ENCODE measurements at regions not wholly inside any gene's neighbourhood (a gene's known extent, or its start where the extent isn't known, plus 50 kb on each side); places are given as distances from the start of the nearest gene placed in this dataset.

DNA sequence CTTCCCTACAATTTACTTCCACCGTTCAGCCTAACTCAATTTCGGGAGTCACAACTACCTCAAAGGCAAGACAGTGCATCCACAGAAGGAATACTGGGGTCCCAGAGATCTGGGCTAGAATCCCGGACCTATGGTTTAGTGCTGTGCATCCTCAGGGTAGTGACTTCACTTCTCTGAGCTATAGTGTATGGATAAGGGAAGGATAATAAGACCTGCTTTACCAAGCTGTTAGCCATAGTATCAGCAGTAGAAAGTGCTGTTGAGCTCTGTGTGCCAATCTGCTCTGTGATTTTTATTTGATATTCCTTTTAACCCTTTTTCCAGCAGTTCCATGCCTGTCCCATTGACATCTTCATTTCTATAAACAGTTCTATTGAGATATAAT, 1044.3 kb downstream of the BCL11B start:
- DNase-seq (ENCODE audit: low spot score): no peak

DNA sequence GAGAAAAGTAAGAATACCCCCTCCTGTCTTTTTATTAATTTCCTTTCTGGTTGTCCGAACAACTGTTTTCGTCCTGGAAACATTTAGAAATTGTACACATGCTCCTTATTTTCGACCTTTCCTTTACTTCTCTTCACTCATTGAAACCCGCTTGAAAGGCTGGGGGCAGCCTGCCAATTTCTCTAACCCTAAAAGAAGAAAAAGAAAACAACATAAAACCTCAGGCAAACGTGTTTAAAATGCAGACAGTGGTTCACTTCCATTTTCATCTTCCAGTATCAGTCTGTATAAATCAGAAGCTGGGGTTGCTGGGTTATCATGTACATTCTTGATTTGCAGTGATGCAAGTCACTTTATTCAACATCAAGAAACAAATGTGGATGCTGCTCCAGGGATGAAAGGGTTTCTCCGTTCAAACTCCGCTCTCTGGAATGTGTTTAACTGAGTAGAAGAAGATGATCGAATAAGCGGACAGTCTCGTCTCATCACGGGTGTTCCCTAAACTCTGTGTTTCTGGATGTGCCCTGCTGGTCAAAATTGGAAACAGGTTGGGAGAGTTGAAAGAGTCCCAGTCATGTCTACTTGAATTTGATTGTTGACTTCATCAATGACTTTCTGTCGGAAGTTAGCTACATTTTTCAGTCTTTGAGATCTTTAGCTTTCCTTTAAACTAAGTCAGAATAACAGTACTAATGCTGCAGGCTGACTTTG, 1042.2 kb downstream of the BCL11B start:
- DNase-seq (ENCODE audit: low spot score): no peak

- no peak for DNase-seq (ENCODE audit: low spot score)
These were observed 1041.6 kb downstream of the BCL11B start for GRCh38 chr14:98230411-98230810.

- DNase-seq (ENCODE audit: low spot score): no peak
These were observed 1040.8 kb downstream of the BCL11B start for GRCh38 chr14:98231210-98231609.

GRCh38 chr14:98233656-98234055, 1038.3 kb downstream of the BCL11B start:
- no peak for DNase-seq (ENCODE audit: low spot score)

- DNase-seq (ENCODE audit: low spot score): no peak
These were observed 1037.8 kb downstream of the BCL11B start for GRCh38 chr14:98234208-98234607.

DNA sequence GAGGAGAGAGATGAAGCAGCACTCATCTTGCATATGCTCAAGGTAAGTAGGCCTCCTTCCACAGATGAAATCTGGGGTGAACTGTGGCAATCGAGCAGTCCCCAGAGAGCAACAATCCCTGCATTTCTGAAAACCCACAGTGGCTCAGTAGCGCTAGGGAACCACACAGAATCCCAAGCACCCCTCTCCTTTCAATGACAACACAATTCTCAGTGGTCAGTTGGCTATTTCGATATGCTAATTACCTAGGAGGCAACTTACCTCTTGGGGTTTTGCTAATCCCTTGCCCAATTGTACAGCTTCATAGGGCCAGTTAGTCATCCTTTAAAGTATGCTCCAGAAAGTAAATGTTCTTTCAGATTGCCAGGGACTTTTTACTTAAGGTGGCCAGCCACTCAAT, 1035.7 kb downstream of the BCL11B start:
- no peak for DNase-seq (ENCODE audit: low spot score)

- DNase-seq (ENCODE audit: low spot score): no peak
These were observed 1034.1 kb downstream of the BCL11B start for GRCh38 chr14:98237939-98238338.

DNA sequence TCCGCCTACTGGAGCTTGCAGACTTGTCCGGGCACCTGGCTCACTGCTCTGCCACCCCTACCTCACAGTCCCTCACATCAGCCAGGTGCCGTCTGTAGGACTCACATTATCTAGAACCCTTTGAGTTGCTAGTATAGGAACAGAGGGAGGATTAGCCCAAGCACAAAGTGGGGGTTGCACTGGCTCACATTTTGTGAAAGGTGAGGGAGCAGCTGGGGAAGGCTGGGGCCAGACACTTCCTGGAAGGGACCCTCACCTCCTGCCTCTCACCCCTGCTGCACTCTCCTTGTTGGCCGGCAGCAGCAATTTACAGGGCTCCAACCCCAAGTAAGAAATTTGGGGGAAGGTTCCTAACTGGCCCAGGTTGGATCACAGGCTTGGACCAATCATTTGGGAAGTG, 1031.6 kb downstream of the BCL11B start:
- DNase-seq (ENCODE audit: low spot score): no peak

- DNase-seq (ENCODE audit: low spot score): no peak
These were observed 1029.1 kb downstream of the BCL11B start for GRCh38 chr14:98242903-98243302.

- DNase-seq (ENCODE audit: low spot score): no peak
These were observed 1028.7 kb downstream of the BCL11B start for GRCh38 chr14:98243332-98243731.

DNA sequence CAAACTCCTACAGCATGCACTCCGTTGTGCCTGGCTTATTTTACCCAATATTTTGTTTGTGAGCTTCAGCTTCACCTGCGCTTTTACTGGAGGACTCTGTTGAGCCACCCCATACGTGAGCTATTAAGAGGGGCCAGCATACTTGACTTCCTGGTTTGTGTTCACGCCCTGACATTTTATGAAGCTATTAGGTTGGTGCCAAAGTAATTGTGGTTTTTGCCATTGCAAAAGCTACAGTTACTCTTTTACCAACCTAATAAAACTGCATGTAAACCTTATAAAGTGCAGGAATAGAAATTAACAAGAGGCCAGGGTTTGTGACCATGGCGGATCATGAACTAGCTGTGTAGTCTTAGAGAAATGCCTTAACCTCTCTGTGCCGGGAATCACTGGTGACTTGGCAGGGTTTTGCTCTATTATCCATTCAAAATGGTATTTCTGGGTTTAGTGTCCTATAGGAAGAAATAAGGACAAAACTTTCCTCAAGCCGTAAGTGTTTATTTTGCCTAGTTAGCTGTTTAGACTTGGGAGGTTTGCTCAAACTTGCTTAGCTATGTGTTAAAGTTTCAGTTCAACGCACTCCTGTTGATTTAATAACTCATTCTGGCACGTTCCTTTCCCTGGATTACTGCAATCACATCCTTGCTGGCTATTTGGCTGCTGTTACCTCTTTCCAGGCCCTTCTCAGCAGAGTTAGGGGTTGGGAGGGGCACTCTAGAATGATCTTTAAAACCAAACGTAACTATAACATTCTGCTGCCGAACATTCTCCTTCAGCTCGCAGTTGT, 1027.6 kb downstream of the BCL11B start:
- DNase-seq (ENCODE audit: low spot score): no peak

GRCh38 chr14:98244966-98245569, 1026.9 kb downstream of the BCL11B start:
- DNase-seq (ENCODE audit: low spot score): no peak

- DNase-seq (ENCODE audit: low spot score): no peak
These were observed 1022.9 kb downstream of the BCL11B start for GRCh38 chr14:98249057-98249456.

DNA sequence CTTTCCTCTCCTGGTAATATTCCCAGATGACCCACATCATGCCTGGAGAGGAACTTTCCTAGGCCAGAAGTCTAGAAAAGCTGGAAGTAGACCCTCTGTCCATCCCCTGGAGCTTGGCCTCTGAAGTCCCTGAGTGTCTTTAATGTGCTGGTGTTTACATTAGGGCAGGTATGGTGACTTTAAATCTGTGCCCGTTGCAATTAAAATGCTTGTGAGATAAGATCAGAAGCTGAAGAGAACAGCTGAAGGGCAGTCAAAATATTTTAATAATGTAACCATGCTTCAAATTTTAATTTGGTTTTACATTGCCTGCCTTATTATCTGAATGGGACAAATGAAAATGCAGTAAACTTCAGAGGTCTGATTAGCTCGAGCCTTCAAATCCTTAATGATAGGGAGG, 1022.5 kb downstream of the BCL11B start:
- DNase-seq (ENCODE audit: low spot score): no peak

DNA sequence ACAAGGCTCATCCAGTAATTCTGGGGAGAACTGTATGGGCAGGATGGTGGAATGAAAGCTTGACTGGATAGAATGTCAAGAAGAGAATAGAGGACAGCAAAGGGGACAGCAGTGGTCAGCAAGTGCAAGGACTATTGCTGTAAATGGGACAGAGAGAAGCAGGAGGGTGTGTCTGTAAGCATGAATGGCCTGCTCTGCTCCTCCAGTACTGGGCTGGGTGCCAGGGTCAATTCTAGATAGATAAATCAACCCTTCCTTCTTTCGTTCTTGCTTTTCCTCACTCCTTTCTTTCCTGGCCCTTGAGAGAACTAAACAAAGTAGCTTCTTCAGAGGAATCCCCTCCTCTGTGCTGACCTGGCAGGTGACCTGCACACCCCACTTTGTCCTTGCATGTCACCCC, 1019.2 kb downstream of the BCL11B start:
- DNase-seq (ENCODE audit: low spot score): no peak

- DNase-seq (ENCODE audit: low spot score): no peak
These were observed 1012.1 kb downstream of the BCL11B start for GRCh38 chr14:98259881-98260280.

- DNase-seq (ENCODE audit: low spot score): no peak
These were observed 1009.4 kb downstream of the BCL11B start for GRCh38 chr14:98262566-98262965.

DNA sequence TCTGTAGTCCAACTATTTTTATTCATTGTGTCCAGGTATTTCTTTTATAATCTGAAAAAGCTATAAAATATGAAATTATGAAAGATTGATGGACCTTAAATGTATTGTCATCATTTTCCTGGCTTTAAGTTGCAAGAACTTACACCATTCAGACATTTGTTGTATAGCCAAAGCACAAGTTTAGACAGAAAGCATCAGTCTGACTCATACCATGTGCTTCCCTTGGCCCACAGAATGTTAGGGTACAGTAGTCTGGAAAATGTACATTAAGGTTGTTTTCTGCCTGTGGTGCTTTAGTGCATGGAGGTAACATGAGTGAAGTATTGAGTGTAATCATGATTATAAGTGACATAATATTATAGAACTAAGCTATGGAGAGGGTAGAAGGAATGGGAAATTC, 1002.5 kb downstream of the BCL11B start:
- DNase-seq (ENCODE audit: low spot score): no peak

DNA sequence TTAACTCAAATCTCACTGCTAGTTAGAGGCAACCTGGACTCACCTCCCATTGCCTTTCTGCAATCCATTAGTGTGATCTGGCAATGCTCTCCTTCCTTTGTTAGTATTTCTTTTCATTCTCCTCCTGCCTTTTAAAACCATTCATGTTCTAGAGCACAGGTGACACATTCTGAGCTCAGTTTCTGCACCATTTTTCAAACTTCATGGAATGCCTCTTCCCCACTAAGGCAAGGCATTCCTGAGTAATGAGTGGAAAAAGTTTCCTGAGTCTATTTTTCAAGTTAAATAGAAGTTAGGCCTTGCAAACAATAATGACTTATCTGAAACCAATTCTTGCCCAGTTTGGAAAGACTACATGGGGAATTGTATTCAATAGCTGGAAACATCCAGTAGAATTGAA, 1001.8 kb downstream of the BCL11B start:
- no peak for DNase-seq (ENCODE audit: low spot score)

- no peak for DNase-seq (ENCODE audit: low spot score)
These were observed 997.4 kb downstream of the BCL11B start for GRCh38 chr14:98274596-98274995.

DNA sequence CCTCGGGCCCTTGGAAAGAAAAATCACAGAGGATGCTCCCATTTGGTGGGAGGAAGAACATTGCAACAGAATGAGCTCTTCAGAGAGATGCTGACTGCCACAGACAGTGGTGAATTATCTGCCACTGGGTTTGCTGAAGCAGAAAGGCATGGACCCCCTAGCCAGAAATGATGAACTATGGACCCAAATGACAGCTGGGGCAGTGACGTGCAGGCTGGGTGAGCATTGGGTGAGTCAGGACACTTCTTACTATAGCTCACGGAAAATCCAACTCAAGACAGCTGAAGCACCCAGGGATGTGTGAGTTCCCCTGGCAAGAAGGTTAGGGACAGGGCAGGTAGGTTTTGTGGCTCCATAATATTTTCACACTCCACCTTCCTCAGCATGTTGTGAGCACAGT, 993.2 kb downstream of the BCL11B start:
- no peak for DNase-seq (ENCODE audit: low spot score)

GRCh38 chr14:98280436-98280835, 991.6 kb downstream of the BCL11B start:
- DNase-seq (ENCODE audit: low spot score): no peak
